PC-3 (cell line): ENCODE measurements at regions not wholly inside any gene's neighbourhood (a gene's known extent, or its start where the extent isn't known, plus 50 kb on each side); places are given as distances from the start of the nearest gene placed in this dataset. TPM values are rescaled to one million over a fixed set of nuclear protein-coding genes. Genes with fewer than 3 reads are reported as not detected.

ENCODE experiments used
- microRNA-seq: library from miRNA; unstranded; fragments of <30 nt; microRNA quantifications from one replicate; pipeline ENCODE4 v1.1.0, GENCODE V29; 2020; ENCODE audit not compliant: unreplicated experiment

Small RNA genes lying in the stretch of these regions (microRNA-seq; reads per million reads assigned to microRNA genes)
- not detected for gene MIR4444-2
